ENCODE measurements at regions not wholly inside any gene's neighbourhood (a gene's known extent, or its start where the extent isn't known, plus 50 kb on each side); places are given as distances from the start of the nearest gene placed in this dataset.

DNA sequence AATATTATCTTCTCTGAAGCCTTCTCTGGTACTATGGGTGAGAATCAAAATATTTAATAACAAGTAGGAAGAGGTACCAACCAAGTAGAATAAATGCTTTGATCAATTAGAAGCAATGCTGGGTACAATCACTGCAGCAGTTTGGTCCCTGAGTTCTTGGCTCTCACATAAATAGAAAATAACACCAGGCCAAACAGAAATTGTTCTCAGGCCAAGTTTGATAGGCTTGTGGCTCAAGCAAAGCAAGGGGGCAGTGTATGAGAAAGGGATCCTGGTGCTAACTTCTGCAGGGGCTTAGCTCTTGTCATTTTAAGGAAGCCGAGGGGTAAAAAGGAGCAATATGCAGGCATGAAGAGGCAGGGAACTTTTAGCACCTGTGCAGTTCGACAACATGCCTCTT, 146.8 kb upstream of the TMEM229A start:
- Histone ChIP-seq H3K4ac (ENCODE audit: low read depth, low read length) (no peak overlapping the region), H3K79me2 (ENCODE audit: insufficient read depth, low read length) (no peaks in the 10 kb centered on the region), H3K23me2 (ENCODE audit: insufficient read length, low read depth, low read length, poor library complexity, severe bottlenecking) (no peaks in the 10 kb centered on the region), H3K9ac (ENCODE audit: extremely low read depth, insufficient read length, low read length) (no peak overlapping the region), H2BK120ac (ENCODE audit: low read depth, low read length, poor library complexity, severe bottlenecking) (no peak overlapping the region), H3K4me1 (ENCODE audit: insufficient read depth, low read length) (peaks cover 2% of the 10 kb centered on the region; the same call in 1 of the 2 replicates), H2BK5ac (ENCODE audit: insufficient read length, low read length) (no peak overlapping the region), H3K56ac (ENCODE audit: insufficient read length, low read depth, low read length) (no peak overlapping the region), H4K8ac (replicated peaks; ENCODE audit: insufficient read length, low read depth, low read length) (no peak overlapping the region), H3K79me1 (ENCODE audit: insufficient read depth, low read depth, low read length, poor library complexity, severe bottlenecking) (no peaks in the 10 kb centered on the region), H3K27me3 (ENCODE audit: insufficient read depth, low read length) (no peaks in the 10 kb centered on the region), H2BK15ac (ENCODE audit: low read depth, low read length) (no peak overlapping the region), H3K27ac (ENCODE audit: insufficient read length, low read depth, low read length) (no peak overlapping the region), H3T11ph (ENCODE audit: low read length) (no peak overlapping the region), H2BK12ac (ENCODE audit: insufficient read length, low read depth, low read length) (no peak overlapping the region), H3K9me3 (ENCODE audit: control insufficient read depth, low read depth, low read length) (no peaks in the 10 kb centered on the region), H4K5ac (ENCODE audit: insufficient read length, low read depth, low read length) (no peak overlapping the region), H2AK5ac (ENCODE audit: insufficient read length, low read length) (no peak overlapping the region), H2BK20ac (ENCODE audit: low read depth, low read length, poor library complexity, severe bottlenecking) (no peak overlapping the region), H4K91ac (ENCODE audit: insufficient read length, low read depth, low read length) (no peak overlapping the region), H3K4me2 (ENCODE audit: insufficient read depth, insufficient read length, low read length) (no peak overlapping the region), H2AFZ (ENCODE audit: low read length) (no peak overlapping the region), H4K20me1 (ENCODE audit: control insufficient read depth, insufficient read depth, insufficient read length) (no peaks in the 10 kb centered on the region), H3K23ac (ENCODE audit: insufficient read length, low read depth, low read length) (no peak overlapping the region), H3K18ac (ENCODE audit: insufficient read length, low read depth, low read length) (no peak overlapping the region), H3K14ac (ENCODE audit: insufficient read depth, low read length) (no peak overlapping the region)
- no CpG with 5 or more reads among the region's 2 CpGs for WGBS (ENCODE audit: extremely low coverage, insufficient read length, low lambda C conversion rate)
- H3K36me3 Mint-ChIP-seq (ENCODE audit: insufficient read depth in 1 of 3, low read depth in 3 of 3), result peaks cover 0 to 5% (median 0%) of the 10 kb centered on the region in 3 experiments; a peak in 1 of 7 replicates
- H3K9me3 Mint-ChIP-seq, result peaks cover 0 to 5% of the 10 kb centered on the region in 2 experiments; a peak in 1 of 5 replicates
- no peaks in the 10 kb centered on the region for H3K4me1 Mint-ChIP-seq
- DNase-seq, result no peak
- H3K27me3 Mint-ChIP-seq (ENCODE audit: low read depth), result no peaks in the 10 kb centered on the region
- TF ChIP-seq, protein P1, sequence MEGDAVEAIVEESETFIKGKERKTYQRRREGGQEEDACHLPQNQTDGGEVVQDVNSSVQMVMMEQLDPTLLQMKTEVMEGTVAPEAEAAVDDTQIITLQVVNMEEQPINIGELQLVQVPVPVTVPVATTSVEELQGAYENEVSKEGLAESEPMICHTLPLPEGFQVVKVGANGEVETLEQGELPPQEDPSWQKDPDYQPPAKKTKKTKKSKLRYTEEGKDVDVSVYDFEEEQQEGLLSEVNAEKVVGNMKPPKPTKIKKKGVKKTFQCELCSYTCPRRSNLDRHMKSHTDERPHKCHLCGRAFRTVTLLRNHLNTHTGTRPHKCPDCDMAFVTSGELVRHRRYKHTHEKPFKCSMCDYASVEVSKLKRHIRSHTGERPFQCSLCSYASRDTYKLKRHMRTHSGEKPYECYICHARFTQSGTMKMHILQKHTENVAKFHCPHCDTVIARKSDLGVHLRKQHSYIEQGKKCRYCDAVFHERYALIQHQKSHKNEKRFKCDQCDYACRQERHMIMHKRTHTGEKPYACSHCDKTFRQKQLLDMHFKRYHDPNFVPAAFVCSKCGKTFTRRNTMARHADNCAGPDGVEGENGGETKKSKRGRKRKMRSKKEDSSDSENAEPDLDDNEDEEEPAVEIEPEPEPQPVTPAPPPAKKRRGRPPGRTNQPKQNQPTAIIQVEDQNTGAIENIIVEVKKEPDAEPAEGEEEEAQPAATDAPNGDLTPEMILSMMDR (conservative IDR thresholded peaks at IDR 0.05), result no peak
- no peak overlapping the region; a peak in 1 of 7 replicates for H3K27ac Mint-ChIP-seq
- H3K4me3 Mint-ChIP-seq, result no peak overlapping the region

All from H9 (cell line).